ENCODE measurements at regions not wholly inside any gene's neighbourhood (a gene's known extent, or its start where the extent isn't known, plus 50 kb on each side); places are given as distances from the start of the nearest gene placed in this dataset.

DNA sequence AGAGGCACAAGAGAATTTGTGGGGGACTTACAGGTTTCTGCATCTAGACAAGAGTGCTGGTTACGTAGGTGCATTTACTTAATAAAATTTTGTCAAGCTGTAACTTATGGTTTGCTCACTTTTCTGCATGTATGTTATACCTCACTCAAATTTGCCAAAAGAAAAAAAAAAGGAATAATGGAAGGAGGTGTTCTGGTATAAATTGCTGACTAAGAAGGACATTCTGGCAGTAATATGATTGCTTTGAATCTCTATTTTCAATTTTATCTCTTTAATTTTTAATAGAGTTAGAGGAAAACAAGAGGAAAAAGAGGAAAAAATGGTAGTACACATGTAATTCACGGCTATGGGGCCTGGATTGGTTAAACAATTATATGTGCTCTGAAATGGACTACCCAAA, 119.5 kb downstream of the DUSP10 start:
- TF ChIP-seq, protein P1, sequence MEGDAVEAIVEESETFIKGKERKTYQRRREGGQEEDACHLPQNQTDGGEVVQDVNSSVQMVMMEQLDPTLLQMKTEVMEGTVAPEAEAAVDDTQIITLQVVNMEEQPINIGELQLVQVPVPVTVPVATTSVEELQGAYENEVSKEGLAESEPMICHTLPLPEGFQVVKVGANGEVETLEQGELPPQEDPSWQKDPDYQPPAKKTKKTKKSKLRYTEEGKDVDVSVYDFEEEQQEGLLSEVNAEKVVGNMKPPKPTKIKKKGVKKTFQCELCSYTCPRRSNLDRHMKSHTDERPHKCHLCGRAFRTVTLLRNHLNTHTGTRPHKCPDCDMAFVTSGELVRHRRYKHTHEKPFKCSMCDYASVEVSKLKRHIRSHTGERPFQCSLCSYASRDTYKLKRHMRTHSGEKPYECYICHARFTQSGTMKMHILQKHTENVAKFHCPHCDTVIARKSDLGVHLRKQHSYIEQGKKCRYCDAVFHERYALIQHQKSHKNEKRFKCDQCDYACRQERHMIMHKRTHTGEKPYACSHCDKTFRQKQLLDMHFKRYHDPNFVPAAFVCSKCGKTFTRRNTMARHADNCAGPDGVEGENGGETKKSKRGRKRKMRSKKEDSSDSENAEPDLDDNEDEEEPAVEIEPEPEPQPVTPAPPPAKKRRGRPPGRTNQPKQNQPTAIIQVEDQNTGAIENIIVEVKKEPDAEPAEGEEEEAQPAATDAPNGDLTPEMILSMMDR (IDR thresholded peaks at IDR 0.05) = no peak
- no peak for TF ChIP-seq EZH2 (IDR thresholded peaks at IDR 0.05; ENCODE audit: borderline replicate concordance, insufficient read depth, low read depth, low read length, poor library complexity, severe bottlenecking)

All from B cell (primary cell).